H1 (cell line): ENCODE measurements at regions not wholly inside any gene's neighbourhood (a gene's known extent, or its start where the extent isn't known, plus 50 kb on each side); places are given as distances from the start of the nearest gene placed in this dataset.

Experiments
- CTCF ChIA-PET: fragments of 300-600 bp; sonication (Branson Sonifier 250); formaldehyde crosslinking; loops from one replicate; lab custom pipeline; 2021; ENCODE audit not compliant: partially characterized antibody; lab: Charles Lee
- POLR2A ChIA-PET: fragments of 300-600 bp; sonication (Branson Sonifier 250); formaldehyde crosslinking; loops from one replicate; lab custom pipeline; 2021; ENCODE audit warnings: inconsistent platforms; ENCODE audit not compliant: partially characterized antibody; lab: Charles Lee
- DNase-seq, 2 experiments: peaks; one replicate each; pipeline versions ENCODE4 v3.0.0 to v3.0.0-alpha.2; 2010 to 2022; ENCODE audit warnings: low spot score in 2 of 2, low read depth in 1 of 2, mixed read lengths in 1 of 2
- FAIRE-seq: peaks from 2 replicates; lab custom pipeline; 2011; peaks lifted over from hg19 to GRCh38; lab: Jason Lieb, UNC
- H2AFZ ChIP-seq: 2 replicates; pipeline ENCODE4 v1.8.1; 2012; ENCODE audit warnings: low read length, inconsistent platforms
- H2AK5ac ChIP-seq: 2 replicates; pipeline ENCODE4 v1.6.1; 2013; ENCODE audit warnings: low read depth, low read length
- H2BK120ac ChIP-seq: replicated peaks from 2 replicates; pipeline ENCODE3; 2013; ENCODE audit warnings: low read depth, low read length, inconsistent platforms
- H2BK12ac ChIP-seq: 2 replicates; pipeline ENCODE4 v1.6.1; 2013; ENCODE audit warnings: low read depth, low read length
- H2BK15ac ChIP-seq: 2 replicates; pipeline ENCODE4 v1.6.1; 2013; ENCODE audit warnings: low read length
- H2BK20ac ChIP-seq: 2 replicates; pipeline ENCODE4 v1.6.1; 2013; ENCODE audit warnings: low read length
- H2BK5ac ChIP-seq: 2 replicates; pipeline ENCODE4 v1.6.1; 2013; ENCODE audit warnings: low read depth, low read length
- H3K14ac ChIP-seq: 2 replicates; pipeline ENCODE4 v1.6.1; 2013; ENCODE audit warnings: inconsistent platforms; ENCODE audit not compliant: insufficient read length
- H3K18ac ChIP-seq: 2 replicates; pipeline ENCODE4 v1.6.1; 2013; ENCODE audit warnings: low read length; ENCODE audit errors: extremely low read depth
- H3K23ac ChIP-seq: 2 replicates; pipeline ENCODE4 v1.6.1; 2013; ENCODE audit warnings: inconsistent platforms; ENCODE audit not compliant: insufficient read length
- H3K23me2 ChIP-seq: 2 replicates; pipeline ENCODE4 v1.6.1; 2013; ENCODE audit warnings: low read depth, low read length
- H3K27ac ChIP-seq: 2 replicates; pipeline ENCODE4 v1.6.1; 2011; ENCODE audit warnings: low read depth, low read length, inconsistent platforms
- H3K27me3 ChIP-seq, 4 experiments: replicated peaks in 1 of 4; 1 replicate in 1 of 4; 2 replicates in 3 of 4; pipeline versions ENCODE4 v1.6.1 to v1.8.1; 2011 to 2013; ENCODE audit warnings: low read length in 3 of 4, mild to moderate bottlenecking in 3 of 4, inconsistent platforms in 2 of 4, mixed read lengths in 2 of 4, moderate library complexity in 1 of 4; ENCODE audit not compliant: control insufficient read depth in 3 of 4, insufficient read depth in 3 of 4; ENCODE audit errors: extremely low read depth in 1 of 4
- H3K36me3 ChIP-seq, 4 experiments: 2 replicates each; pipeline versions ENCODE4 v1.6.1 to v1.8.1; 2011 to 2013; ENCODE audit warnings: mild to moderate bottlenecking in 4 of 4, low read length in 3 of 4, moderate library complexity in 2 of 4, control low read depth in 1 of 4, inconsistent platforms in 1 of 4; ENCODE audit not compliant: insufficient read depth in 4 of 4, control insufficient read depth in 2 of 4
- H3K4ac ChIP-seq: replicated peaks from 2 replicates; pipeline ENCODE3; 2013; ENCODE audit warnings: low read length, low read depth, mixed read lengths, inconsistent platforms; ENCODE audit not compliant: insufficient read length
- H3K4me1 ChIP-seq, 4 experiments: replicated peaks in 1 of 4; 1 replicate in 1 of 4; 2 replicates in 3 of 4; pipeline versions ENCODE4 v1.6.1 to v1.8.1; 2011 to 2013; ENCODE audit warnings: low read length in 3 of 4, inconsistent platforms in 2 of 4, mixed read lengths in 1 of 4; ENCODE audit not compliant: insufficient read depth in 4 of 4, control insufficient read depth in 3 of 4
- H3K4me2 ChIP-seq, 2 experiments: 2 replicates each; pipeline versions ENCODE4 v1.6.1 to v1.8.1; 2011 to 2013; ENCODE audit warnings: low read depth in 2 of 2, low read length in 2 of 2, control low read depth in 1 of 2, inconsistent platforms in 1 of 2, mild to moderate bottlenecking in 1 of 2; ENCODE audit not compliant: insufficient read depth in 1 of 2
- H3K4me3 ChIP-seq, 4 experiments: fragments of 200-600, 300-600 bp in 1 of 4; sonication (generic), shearing (Covaris generic), sonication (Bioruptor Twin) in 1 of 4; 2 replicates each; pipeline versions ENCODE4 v1.5.1 to v1.8.1; 2011 to 2016; ENCODE audit warnings: low read length in 4 of 4, low read depth in 3 of 4, control low read depth in 2 of 4, inconsistent platforms in 2 of 4, mild to moderate bottlenecking in 2 of 4, mixed read lengths in 1 of 4, moderate library complexity in 1 of 4; ENCODE audit not compliant: insufficient read depth in 2 of 4; ENCODE audit errors: extremely low read depth in 1 of 4
- H3K56ac ChIP-seq: replicated peaks from 2 replicates; pipeline ENCODE3; 2013; ENCODE audit warnings: low read depth, mild to moderate bottlenecking, mixed read lengths, low read length, inconsistent platforms; ENCODE audit not compliant: insufficient read length
- H3K79me1 ChIP-seq: 2 replicates; pipeline ENCODE4 v1.6.1; 2013; ENCODE audit warnings: low read depth, low read length, control low read depth
- H3K79me2 ChIP-seq, 2 experiments: 2 replicates each; pipeline versions ENCODE4 v1.6.1 to v1.8.1; 2012 to 2013; ENCODE audit warnings: low read length in 2 of 2, mild to moderate bottlenecking in 2 of 2, inconsistent platforms in 1 of 2; ENCODE audit not compliant: insufficient read depth in 2 of 2, control insufficient read depth in 1 of 2
- H3K9ac ChIP-seq, 4 experiments: replicated peaks in 1 of 4; 1 replicate in 1 of 4; 2 replicates in 3 of 4; pipeline versions ENCODE4 v1.6.1 to v1.8.1; 2011 to 2013; ENCODE audit warnings: low read depth in 3 of 4, low read length in 3 of 4, control low read depth in 2 of 4, mild to moderate bottlenecking in 2 of 4, moderate library complexity in 2 of 4, inconsistent platforms in 1 of 4; ENCODE audit errors: extremely low read depth in 1 of 4
- H3K9me3 ChIP-seq, 2 experiments: 2 replicates each; pipeline versions ENCODE4 v1.6.1 to v1.8.1; 2012 to 2013; ENCODE audit warnings: mild to moderate bottlenecking in 2 of 2, moderate library complexity in 2 of 2, control low read depth in 1 of 2, inconsistent platforms in 1 of 2, low read depth in 1 of 2, low read length in 1 of 2, mixed read lengths in 1 of 2; ENCODE audit not compliant: insufficient read depth in 2 of 2
- H4K20me1 ChIP-seq, 2 experiments: replicated peaks in 1 of 2; 2 replicates each; pipeline versions ENCODE3 to v1.8.1; 2011 to 2013; ENCODE audit warnings: inconsistent platforms in 2 of 2, low read length in 2 of 2, mild to moderate bottlenecking in 1 of 2; ENCODE audit not compliant: insufficient read depth in 2 of 2, control insufficient read depth in 1 of 2
- H4K5ac ChIP-seq: 2 replicates; pipeline ENCODE4 v1.6.1; 2013; ENCODE audit warnings: low read length, low read depth, mixed read lengths, inconsistent platforms; ENCODE audit not compliant: insufficient read length
- H4K8ac ChIP-seq: 2 replicates; pipeline ENCODE4 v1.8.0; 2013; ENCODE audit warnings: mild to moderate bottlenecking, moderate library complexity, low read length, inconsistent platforms; ENCODE audit not compliant: insufficient read depth; ENCODE audit errors: extremely low read depth
- H4K91ac ChIP-seq: replicated peaks from 2 replicates; pipeline ENCODE3; 2013; ENCODE audit warnings: low read length, mixed read lengths, inconsistent platforms; ENCODE audit not compliant: insufficient read length
- BACH1 ChIP-seq: IDR thresholded peaks from 2 replicates; pipeline ENCODE4 v1.6.1; 2012; ENCODE audit warnings: low read length, improper control_type of control experiment
- BRCA1 ChIP-seq: IDR thresholded peaks from 2 replicates; pipeline ENCODE4 v1.6.1; 2012; ENCODE audit warnings: low read depth, low read length, improper control_type of control experiment
- CBX8 ChIP-seq: fragments of 300-800, 300-1000 bp; sonication (generic); IDR thresholded peaks from 2 replicates; pipeline ENCODE4 v1.7.1; 2016; ENCODE audit warnings: low read depth, low read length, borderline replicate concordance
- FOSL1 ChIP-seq: IDR thresholded peaks from 2 replicates; pipeline ENCODE4 v1.6.1; 2011; ENCODE audit warnings: mild to moderate bottlenecking, low read depth, low read length, moderate library complexity; ENCODE audit not compliant: insufficient read depth
- JUN ChIP-seq: IDR thresholded peaks from 2 replicates; pipeline ENCODE4 v1.6.1; 2011; ENCODE audit warnings: low read depth, mild to moderate bottlenecking, improper control_type of control experiment, low read length
- KDM1A ChIP-seq: fragments of 200-600, 300-600 bp; sonication (generic); IDR thresholded peaks from 2 replicates; pipeline ENCODE4 v1.7.1; 2016; ENCODE audit warnings: mild to moderate bottlenecking, low read length, borderline replicate concordance
- KDM5A ChIP-seq: fragments of 200-600 bp; IDR thresholded peaks from 2 replicates; pipeline ENCODE4 v1.7.1; 2012; ENCODE audit warnings: mild to moderate bottlenecking, low read length, inconsistent platforms, mixed read lengths
- NANOG ChIP-seq: IDR thresholded peaks from 2 replicates; pipeline ENCODE4 v1.6.1; 2011; ENCODE audit warnings: low read length, low read depth, mild to moderate bottlenecking, inconsistent platforms; ENCODE audit not compliant: insufficient read depth, poor library complexity, severe bottlenecking
- SUZ12 ChIP-seq: fragments of 200-600 bp; sonication (generic); IDR thresholded peaks from 2 replicates; pipeline ENCODE4 v1.6.1; 2012; ENCODE audit warnings: mild to moderate bottlenecking, inconsistent platforms, low read length, moderate library complexity, mixed read lengths
- TBP ChIP-seq: IDR thresholded peaks from 2 replicates; pipeline ENCODE4 v1.6.1; 2011; ENCODE audit warnings: low read depth, low read length, improper control_type of control experiment
- TEAD4 ChIP-seq: IDR thresholded peaks from 2 replicates; pipeline ENCODE4 v1.6.1; 2012; ENCODE audit warnings: low read depth, low read length, inconsistent platforms, mixed read lengths
- WGBS, 2 experiments: shearing (Covaris generic) in 1 of 2; methylation state at CpG; one replicate each; pipeline versions ENCODE4 v1.1.6 to v1.1.7; 2013 to 2015; ENCODE audit warnings: low lambda C conversion rate in 2 of 2, mixed read lengths in 2 of 2, inconsistent platforms in 1 of 2, low coverage in 1 of 2, missing lambda C conversion rate in 1 of 2; ENCODE audit not compliant: insufficient replicate concordance in 2 of 2, insufficient coverage in 1 of 2, insufficient read length in 1 of 2; ENCODE audit errors: extremely low coverage in 1 of 2, missing lambda C conversion rate in 1 of 2; 5-methylcytosine and 5-hydroxymethylcytosine counted together
- TF ChIP-seq, protein P1 (sequence below): IDR thresholded peaks from 2 replicates; pipeline ENCODE4 v1.6.1; 2011; ENCODE audit warnings: low read length, improper control_type of control experiment

DNA sequence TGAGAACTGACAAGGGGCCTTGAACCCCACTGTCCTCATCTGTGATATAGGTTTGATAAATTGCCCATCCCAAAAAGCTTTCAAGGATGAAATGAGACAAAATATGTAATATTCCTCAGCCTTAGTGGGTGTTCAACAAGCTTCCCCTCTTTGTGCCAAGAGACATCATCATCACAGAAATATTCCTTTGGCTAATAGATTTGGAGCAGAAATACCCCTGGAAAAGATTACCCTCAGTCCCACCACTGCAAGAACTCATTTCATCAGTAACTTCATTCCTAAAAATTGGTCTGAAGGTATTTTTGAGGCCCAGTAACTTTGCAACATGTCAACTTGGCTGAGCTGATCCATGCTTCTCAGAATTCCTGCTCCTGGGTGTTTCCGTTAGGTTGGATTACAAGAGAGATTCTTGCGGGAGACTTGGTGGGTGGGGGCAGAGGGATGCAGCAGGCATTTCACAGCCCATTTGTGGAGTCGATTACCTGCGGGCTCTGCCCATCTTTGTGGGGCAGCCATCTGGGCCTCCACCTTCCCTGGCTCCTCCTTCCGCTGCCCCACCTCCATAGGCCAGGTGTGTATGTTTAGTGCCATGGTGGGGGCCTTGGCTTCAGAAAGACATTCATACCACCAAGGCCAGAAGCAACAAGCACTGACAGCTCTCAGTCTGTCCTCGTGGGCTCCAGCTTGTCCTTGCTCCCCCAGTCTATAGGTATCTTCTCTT lies 263.9 kb downstream of the GLI2 start:
- Histone ChIP-seq H2AFZ (no peak overlapping the region), H3K18ac (no peak overlapping the region), H3K56ac (no peak overlapping the region), H3K36me3 (no peaks in the 10 kb centered on the region), H3K4me1 (peaks cover 3 to 9% (median 7%) of the 10 kb centered on the region in 4 experiments; a peak in 6 of 7 replicates), H3K9ac (no peak overlapping the region), H2BK20ac (no peak overlapping the region), H2AK5ac (no peak overlapping the region), H3K23me2 (no peaks in the 10 kb centered on the region), H2BK5ac (no peak overlapping the region), H3K27me3 (peaks cover 0 to 13% (median 3%) of the 10 kb centered on the region in 4 experiments; a peak in 4 of 7 replicates), H3K79me1 (no peaks in the 10 kb centered on the region), H3K9me3 (no peaks in the 10 kb centered on the region), H3K79me2 (no peaks in the 10 kb centered on the region), H3K14ac (no peak overlapping the region), H3K4me3 (no peak overlapping the region), H3K4me2 (no peak overlapping the region), H4K91ac (no peak overlapping the region), H4K8ac (no peak overlapping the region), H3K23ac (no peak overlapping the region), H4K20me1 (no peaks in the 10 kb centered on the region), H3K27ac (no peak overlapping the region), H4K5ac (no peak overlapping the region), H2BK12ac (0 out of 2 replicates have a peak overlapping the region, but pooled peaks have one; percentile 50), H2BK15ac (no peak overlapping the region; the same call in 1 of the 2 replicates), H2BK120ac (no peak overlapping the region), H3K4ac (no peak overlapping the region)
- CTCF ChIA-PET, result interaction anchor here (0.7 to 1.8 kb wide), 11 partner anchors 9 to 313 kb away, joined by 3 to 7 read pairs (median 4); no protein-coding TSS in a partner anchor
- WGBS, 2 experiments, result 93% methylated on average over 6 of the region's 6 CpGs; no CpG with 5 or more reads in 1 of the 2 experiments
- POLR2A ChIA-PET, result interaction anchor here (0.8 to 1.3 kb wide), 4 partner anchors 74 to 264 kb away, joined by 3 to 7 read pairs (median 3); no protein-coding TSS in a partner anchor
- FAIRE-seq, result no peak
- DNase-seq, result peak in 1 of 2 experiments; percentile 39
- TF ChIP-seq, protein P1, sequence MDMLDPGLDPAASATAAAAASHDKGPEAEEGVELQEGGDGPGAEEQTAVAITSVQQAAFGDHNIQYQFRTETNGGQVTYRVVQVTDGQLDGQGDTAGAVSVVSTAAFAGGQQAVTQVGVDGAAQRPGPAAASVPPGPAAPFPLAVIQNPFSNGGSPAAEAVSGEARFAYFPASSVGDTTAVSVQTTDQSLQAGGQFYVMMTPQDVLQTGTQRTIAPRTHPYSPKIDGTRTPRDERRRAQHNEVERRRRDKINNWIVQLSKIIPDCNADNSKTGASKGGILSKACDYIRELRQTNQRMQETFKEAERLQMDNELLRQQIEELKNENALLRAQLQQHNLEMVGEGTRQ, result no peak
- no peak for TF ChIP-seq KDM1A
- no peak for TF ChIP-seq BRCA1
- TF ChIP-seq JUN, result no peak
- no peak for TF ChIP-seq BACH1
- no peak for TF ChIP-seq FOSL1
- TF ChIP-seq TEAD4, result no peak
- TF ChIP-seq CBX8, result no peak
- TF ChIP-seq TBP, result no peak
- no peak for TF ChIP-seq KDM5A
- TF ChIP-seq SUZ12, result no peak
- no peak for TF ChIP-seq NANOG
